GM23338 (cell line): ENCODE measurements at regions not wholly inside any gene's neighbourhood (a gene's known extent, or its start where the extent isn't known, plus 50 kb on each side); places are given as distances from the start of the nearest gene placed in this dataset.

Source experiments
- ATAC-seq: fragments of 200-7000 bp; cut with Tn5 transposase; 3 replicates; pipeline ENCODE4 v1.9.1; 2020
- DNase-seq: peaks from one replicate; pipeline ENCODE4 v3.0.0-alpha.2; 2015; ENCODE audit warnings: low spot score
- H2AFZ ChIP-seq: fragments of 200-600 bp; sonication (generic); 2 replicates; pipeline ENCODE4 v1.8.0; 2016; ENCODE audit warnings: antibody characterized with exemption, mild to moderate bottlenecking, moderate library complexity
- H3F3A ChIP-seq: fragments of 200-600 bp; sonication (generic); replicated peaks from 2 replicates; pipeline ENCODE4 v1.8.0; 2017; ENCODE audit warnings: antibody characterized with exemption, mixed run types, low read depth
- H3K27ac ChIP-seq: fragments of 200-600 bp; sonication (generic); 2 replicates; pipeline ENCODE4 v1.6.1; 2016; ENCODE audit warnings: low read depth
- H3K27me3 ChIP-seq: fragments of 200-600 bp; sonication (generic); 2 replicates; pipeline ENCODE4 v1.8.0; 2016; ENCODE audit warnings: mild to moderate bottlenecking, mixed run types, moderate library complexity; ENCODE audit not compliant: insufficient read depth
- H3K36me3 ChIP-seq: fragments of 200-600 bp; sonication (generic); 2 replicates; pipeline ENCODE4 v1.8.0; 2016; ENCODE audit warnings: mild to moderate bottlenecking; ENCODE audit not compliant: insufficient read depth
- H3K4me1 ChIP-seq: fragments of 200-600 bp; sonication (generic); 2 replicates; pipeline ENCODE4 v1.8.0; 2016; ENCODE audit warnings: mild to moderate bottlenecking, moderate library complexity; ENCODE audit not compliant: insufficient read depth
- H3K4me2 ChIP-seq: fragments of 200-600 bp; sonication (generic); 2 replicates; pipeline ENCODE4 v1.7.1; 2017; ENCODE audit warnings: mixed run types
- H3K4me3 ChIP-seq: fragments of 200-600 bp; sonication (generic); 2 replicates; pipeline ENCODE4 v1.6.1; 2016; ENCODE audit warnings: mixed run types
- H3K79me2 ChIP-seq: fragments of 200-600 bp; sonication (generic); replicated peaks from 2 replicates; pipeline ENCODE4 v1.8.0; 2017; ENCODE audit warnings: mild to moderate bottlenecking; ENCODE audit not compliant: insufficient read depth
- H3K9me2 ChIP-seq: fragments of 200-600 bp; sonication (generic); 2 replicates; pipeline ENCODE4 v1.8.0; 2017; ENCODE audit not compliant: insufficient read depth
- H4K20me1 ChIP-seq: fragments of 200-600 bp; sonication (generic); replicated peaks from 2 replicates; pipeline ENCODE4 v1.8.0; 2017; ENCODE audit warnings: mild to moderate bottlenecking; ENCODE audit not compliant: insufficient read depth
- H3K27ac Mint-ChIP-seq: 2 replicates; pipeline ENCODE4 v1.8.0; 2020; ENCODE audit warnings: inconsistent platforms, mild to moderate bottlenecking, moderate library complexity, mixed read lengths
- H3K27me3 Mint-ChIP-seq: 3 replicates; pipeline ENCODE4 v1.8.0; 2022; ENCODE audit warnings: low read depth, mild to moderate bottlenecking, moderate library complexity, mixed read lengths, inconsistent platforms; ENCODE audit not compliant: insufficient read depth, poor library complexity
- H3K36me3 Mint-ChIP-seq: 3 replicates; pipeline ENCODE4 v1.8.0; 2021; ENCODE audit warnings: low read depth, mild to moderate bottlenecking, inconsistent platforms, moderate library complexity, mixed read lengths
- H3K4me1 Mint-ChIP-seq: 3 replicates; pipeline ENCODE4 v1.8.0; 2020; ENCODE audit warnings: mild to moderate bottlenecking, inconsistent platforms, mixed read lengths
- H3K4me3 Mint-ChIP-seq: 3 replicates; pipeline ENCODE4 v1.8.0; 2021; ENCODE audit warnings: moderate library complexity, mild to moderate bottlenecking, inconsistent platforms, mixed read lengths
- H3K9me3 Mint-ChIP-seq: 3 replicates; pipeline ENCODE4 v1.8.0; 2020; ENCODE audit warnings: moderate library complexity, mild to moderate bottlenecking, inconsistent platforms, mixed read lengths
- CREB1 ChIP-seq: fragments of 250-450 bp; sonication (Bioruptor Pico); IDR thresholded peaks from 2 replicates; pipeline ENCODE4 v1.5.0; 2020; ENCODE audit warnings: low read depth, mild to moderate bottlenecking, moderate library complexity
- CTCF ChIP-seq, 2 experiments: fragments of 200-600 bp in 1 of 2; sonication (generic) in 1 of 2; conservative IDR thresholded peaks; 2 replicates each; pipeline versions ENCODE4 v1.5.1 to v1.6.1; 2016 to 2017; ENCODE audit warnings: antibody characterized with exemption in 2 of 2, low read depth in 2 of 2, mild to moderate bottlenecking in 2 of 2, moderate library complexity in 1 of 2
- ETS1 ChIP-seq: IDR thresholded peaks from 2 replicates; pipeline ENCODE4 v1.6.1; 2016; ENCODE audit warnings: antibody characterized with exemption
- EZH2 ChIP-seq: fragments of 200-600 bp; sonication (generic); IDR thresholded peaks from one replicate; pipeline ENCODE4 v1.8.0; 2017; ENCODE audit warnings: antibody characterized with exemption, mild to moderate bottlenecking, low read depth; ENCODE audit not compliant: unreplicated experiment
- EZH2phosphoT487 ChIP-seq: fragments of 200-600 bp; sonication (generic); IDR thresholded peaks from one replicate; pipeline ENCODE4 v1.8.1; 2018; ENCODE audit warnings: antibody characterized with exemption; ENCODE audit not compliant: unreplicated experiment
- JUNB ChIP-seq: IDR thresholded peaks from one replicate; pipeline ENCODE4 v1.6.1; 2016; ENCODE audit warnings: antibody characterized with exemption; ENCODE audit not compliant: unreplicated experiment
- NANOG ChIP-seq: IDR thresholded peaks from 2 replicates; pipeline ENCODE4 v1.6.1; 2016; ENCODE audit warnings: antibody characterized with exemption, borderline replicate concordance
- POLR2AphosphoS5 ChIP-seq: IDR thresholded peaks from 2 replicates; pipeline ENCODE4 v1.6.1; 2016; ENCODE audit warnings: antibody characterized with exemption, low read depth
- REST ChIP-seq: IDR thresholded peaks from one replicate; pipeline ENCODE4 v1.6.1; 2018; ENCODE audit warnings: antibody characterized with exemption; ENCODE audit not compliant: unreplicated experiment
- STAT1 ChIP-seq: IDR thresholded peaks from one replicate; pipeline ENCODE4 v1.6.1; 2016; ENCODE audit warnings: antibody characterized with exemption; ENCODE audit not compliant: unreplicated experiment
- ZNF114 ChIP-seq: fragments of 250-450 bp; sonication (Bioruptor Pico); IDR thresholded peaks from 2 replicates; pipeline ENCODE4 v1.5.0; 2020; ENCODE audit warnings: mild to moderate bottlenecking, moderate library complexity
- ZNF331 ChIP-seq: fragments of 250-450 bp; sonication (Bioruptor Pico); IDR thresholded peaks from 2 replicates; pipeline ENCODE4 v1.5.0; 2020; ENCODE audit warnings: low read depth, mild to moderate bottlenecking, moderate library complexity

- TF ChIP-seq REST (no peak), EZH2phosphoT487 (no peak), ZNF114 (CRISPR knock-in tag) (no peak), ETS1 (no peak), EZH2 (no peak), CREB1 (CRISPR knock-in tag) (no peak), ZNF331 (no peak), POLR2AphosphoS5 (no peak), JUNB (no peak), STAT1 (no peak), CTCF (conservative IDR thresholded peaks at IDR 0.05; ENCODE audit: low read depth in 2 of 2) (no peak)
Observed at GRCh38 chr15:93288728-93289294, 199.8 kb upstream of the RGMA start (continued).

- no peaks in the 10 kb centered on the region for H3K36me3 ChIP-seq
- DNase-seq (peak; percentile 31), ATAC-seq (no peak)
- H2AFZ ChIP-seq = no peak overlapping the region
- no peaks in the 10 kb centered on the region for H3F3A ChIP-seq
- no peak overlapping the region for H3K4me3 ChIP-seq
- Mint-ChIP-seq H3K4me3 (no peak overlapping the region), H3K4me1 (peaks cover 15% of the 10 kb centered on the region), H3K36me3 (no peaks in the 10 kb centered on the region), H3K27me3 (peaks cover 4% of the 10 kb centered on the region), H3K9me3 (no peaks in the 10 kb centered on the region), H3K27ac (no peak overlapping the region)
- H3K27me3 ChIP-seq = peaks cover 4% of the 10 kb centered on the region; the same call in 1 of the 2 replicates
- no peak for TF ChIP-seq EZH2phosphoT487
- no peak for TF ChIP-seq JUNB
- no peak for TF ChIP-seq ZNF114 (CRISPR knock-in tag)
- TF ChIP-seq NANOG = no peak
- no peak for TF ChIP-seq ZNF331
- TF ChIP-seq REST = no peak
- TF ChIP-seq ETS1 = no peak
- no peak for TF ChIP-seq POLR2AphosphoS5
- TF ChIP-seq CTCF (conservative IDR thresholded peaks at IDR 0.05; ENCODE audit: low read depth in 2 of 2) = no peak
- H3K4me1 ChIP-seq = peaks cover 9% of the 10 kb centered on the region
- H3K4me2 ChIP-seq = no peak overlapping the region
- 0 out of 2 replicates have a peak, but pooled peaks cover 7% of the 10 kb centered on the region for H3K9me2 ChIP-seq
- no peaks in the 10 kb centered on the region for H3K79me2 ChIP-seq
- no peak overlapping the region for H3K27ac ChIP-seq
- H4K20me1 ChIP-seq = no peaks in the 10 kb centered on the region
Observed at GRCh38 chr15:93286446-93286845, 197.4 kb upstream of the RGMA start.
